Calu3 (cell line): ENCODE measurements at regions not wholly inside any gene's neighbourhood (a gene's known extent, or its start where the extent isn't known, plus 50 kb on each side); places are given as distances from the start of the nearest gene placed in this dataset.
A peak's percentile ranks its signal among the peaks of the same experiment; 100 is the strongest.

Experiments
- BruUV-seq: library from RNA; stranded (reverse); fragments of 400-500 nt; replicated peaks from 2 replicates; lab custom pipeline; 2021; lab: Mats Ljungman, UMichigan
- CTCF ChIA-PET: fragments of 300-600 bp; sonication (Branson Sonifier 250); formaldehyde crosslinking; loops from one replicate; lab custom pipeline; 2022; ENCODE audit warnings: antibody characterized with exemption; lab: Charles Lee
- DNase-seq: peaks from one replicate; pipeline ENCODE4 v3.0.0; 2022
- H3K27ac Mint-ChIP-seq: one replicate; pipeline ENCODE4 v1.8.0; 2022; ENCODE audit warnings: mixed read lengths; ENCODE audit not compliant: unreplicated experiment
- H3K27me3 Mint-ChIP-seq: one replicate; pipeline ENCODE4 v1.8.0; 2022; ENCODE audit warnings: mixed read lengths; ENCODE audit not compliant: unreplicated experiment
- H3K36me3 Mint-ChIP-seq: one replicate; pipeline ENCODE4 v1.8.0; 2022; ENCODE audit warnings: mild to moderate bottlenecking, moderate library complexity, mixed read lengths; ENCODE audit not compliant: insufficient read depth, unreplicated experiment
- H3K4me1 Mint-ChIP-seq: one replicate; pipeline ENCODE4 v1.8.0; 2022; ENCODE audit warnings: mild to moderate bottlenecking, low read depth, mixed read lengths; ENCODE audit not compliant: unreplicated experiment
- H3K4me3 Mint-ChIP-seq: one replicate; pipeline ENCODE4 v1.8.0; 2022; ENCODE audit warnings: mild to moderate bottlenecking, low read depth, moderate library complexity, mixed read lengths; ENCODE audit not compliant: unreplicated experiment
- H3K9me3 Mint-ChIP-seq: one replicate; pipeline ENCODE4 v1.8.0; 2022; ENCODE audit warnings: low read depth, mixed read lengths; ENCODE audit not compliant: unreplicated experiment
- CTCF ChIP-seq: fragments of 200-600 bp; IDR thresholded peaks from one replicate; pipeline ENCODE4 v1.8.0; 2022; ENCODE audit warnings: antibody characterized with exemption; ENCODE audit not compliant: unreplicated experiment
- intact Hi-C: fragments of 100-400 bp; cut with micrococcal nuclease; formaldehyde crosslinking; loops from one replicate; pipeline ENCODE4 v1.10.0; 2022; ENCODE audit not compliant: unreplicated experiment

GRCh38 chr4:71974681-71975080, 57.1 kb upstream of the NPFFR2 start:
- intact Hi-C loops, result loop anchor here (10.0 kb wide), 1 partner anchor 140 kb away; no protein-coding TSS in a partner anchor
- Mint-ChIP-seq H3K27ac (peak overlapping the region; percentile 59), H3K4me3 (no peak overlapping the region), H3K36me3 (no peaks in the 10 kb centered on the region), H3K27me3 (no peaks in the 10 kb centered on the region), H3K4me1 (peaks cover 23% of the 10 kb centered on the region), H3K9me3 (no peaks in the 10 kb centered on the region)
- TF ChIP-seq CTCF, result no peak
- no TSS peak for BruUV-seq
- CTCF ChIA-PET, result no interaction called here
- DNase-seq, result peak; percentile 38

- peaks cover 18% of the 10 kb centered on the region for H3K4me1 Mint-ChIP-seq
- TF ChIP-seq CTCF, result no peak
- H3K36me3 Mint-ChIP-seq, result no peaks in the 10 kb centered on the region
- no peaks in the 10 kb centered on the region for H3K27me3 Mint-ChIP-seq
- no peaks in the 10 kb centered on the region for H3K9me3 Mint-ChIP-seq
- no peak overlapping the region for H3K27ac Mint-ChIP-seq
- intact Hi-C loops, result loop anchor here (10.0 kb wide), 1 partner anchor 138 kb away; no protein-coding TSS in a partner anchor
- DNase-seq, result no peak
- H3K4me3 Mint-ChIP-seq, result no peak overlapping the region
- no TSS peak for BruUV-seq
- CTCF ChIA-PET, result no interaction called here
These were observed 55.3 kb upstream of the NPFFR2 start for GRCh38 chr4:71976523-71976922.

- H3K27me3 Mint-ChIP-seq, result no peaks in the 10 kb centered on the region
- intact Hi-C loops, result loop anchor here (10.0 kb wide), 1 partner anchor 136 kb away; no protein-coding TSS in a partner anchor
- DNase-seq, result no peak
- no peak for TF ChIP-seq CTCF
- no peak overlapping the region for H3K4me3 Mint-ChIP-seq
- H3K27ac Mint-ChIP-seq, result no peak overlapping the region
- peaks cover 9% of the 10 kb centered on the region for H3K4me1 Mint-ChIP-seq
- CTCF ChIA-PET, result no interaction called here
- no peaks in the 10 kb centered on the region for H3K9me3 Mint-ChIP-seq
- H3K36me3 Mint-ChIP-seq, result no peaks in the 10 kb centered on the region
- BruUV-seq, result no TSS peak
These were observed 53.5 kb upstream of the NPFFR2 start for GRCh38 chr4:71978210-71978835.

GRCh38 chr4:71980976-71981375, 50.8 kb upstream of the NPFFR2 start:
- Mint-ChIP-seq H3K4me3 (no peak overlapping the region), H3K36me3 (no peaks in the 10 kb centered on the region), H3K9me3 (peaks cover 2% of the 10 kb centered on the region), H3K4me1 (no peaks in the 10 kb centered on the region), H3K27ac (no peak overlapping the region), H3K27me3 (no peaks in the 10 kb centered on the region)
- TF ChIP-seq CTCF, result no peak
- no TSS peak for BruUV-seq
- intact Hi-C loops, result no loop called here
- DNase-seq, result no peak
- CTCF ChIA-PET, result no interaction called here
